IgD-negative memory B cell (primary cell): ENCODE measurements at regions not wholly inside any gene's neighbourhood (a gene's known extent, or its start where the extent isn't known, plus 50 kb on each side); places are given as distances from the start of the nearest gene placed in this dataset.

ENCODE experiments used
- H3K27ac Mint-ChIP-seq, 3 donors: one replicate each; pipeline ENCODE4 v1.8.0; 2020 to 2022; ENCODE audit warnings: mild to moderate bottlenecking in 3 of 3, mixed read lengths in 3 of 3, moderate library complexity in 1 of 3
- H3K27me3 Mint-ChIP-seq: one replicate; pipeline ENCODE4 v1.8.0; 2021; ENCODE audit warnings: mixed read lengths
- H3K36me3 Mint-ChIP-seq: one replicate; pipeline ENCODE4 v1.8.0; 2020; ENCODE audit warnings: mild to moderate bottlenecking, mixed read lengths
- H3K4me1 Mint-ChIP-seq, 3 donors: one replicate each; pipeline ENCODE4 v1.8.0; 2020 to 2022; ENCODE audit warnings: mixed read lengths in 3 of 3, mild to moderate bottlenecking in 1 of 3
- H3K4me3 Mint-ChIP-seq, 4 donors: one replicate each; pipeline ENCODE4 v1.8.0; 2020 to 2022; ENCODE audit warnings: mild to moderate bottlenecking in 4 of 4, mixed read lengths in 4 of 4, moderate library complexity in 3 of 4
- H3K9me3 Mint-ChIP-seq, 3 donors: one replicate each; pipeline ENCODE4 v1.8.0; 2020 to 2021; ENCODE audit warnings: mixed read lengths in 3 of 3, mild to moderate bottlenecking in 1 of 3

GRCh38 chr14:38309522-38310277 lies 53.8 kb upstream of the CLEC14A start:
- Mint-ChIP-seq H3K27me3 (no peaks in the 10 kb centered on the region), H3K27ac (no peak overlapping the region), H3K9me3 (peaks cover 0 to 5% (median 0%) of the 10 kb centered on the region in 3 donors), H3K4me1 (no peaks in the 10 kb centered on the region), H3K4me3 (no peak overlapping the region), H3K36me3 (no peaks in the 10 kb centered on the region)
